GM11168 (cell line): ENCODE measurements at regions not wholly inside any gene's neighbourhood (a gene's known extent, or its start where the extent isn't known, plus 50 kb on each side); places are given as distances from the start of the nearest gene placed in this dataset.
"Not testable (repeated sequence)": the region's sequence is repeated elsewhere in the genome, so short reads cannot be mapped to it uniquely, and the experiment has no call there.

Source experiments
- in situ Hi-C: fragments of 300-500 bp; cut with MboI; formaldehyde crosslinking; loops from one replicate; pipeline ENCODE4 v1.12.0; 2022; ENCODE audit warnings: low sequenced_read_pairs; ENCODE audit not compliant: unreplicated experiment

GRCh38 chr6:85797993-85798392 lies 155.3 kb upstream of the SYNCRIP start:
- in situ Hi-C loops = no loop called here

DNA sequence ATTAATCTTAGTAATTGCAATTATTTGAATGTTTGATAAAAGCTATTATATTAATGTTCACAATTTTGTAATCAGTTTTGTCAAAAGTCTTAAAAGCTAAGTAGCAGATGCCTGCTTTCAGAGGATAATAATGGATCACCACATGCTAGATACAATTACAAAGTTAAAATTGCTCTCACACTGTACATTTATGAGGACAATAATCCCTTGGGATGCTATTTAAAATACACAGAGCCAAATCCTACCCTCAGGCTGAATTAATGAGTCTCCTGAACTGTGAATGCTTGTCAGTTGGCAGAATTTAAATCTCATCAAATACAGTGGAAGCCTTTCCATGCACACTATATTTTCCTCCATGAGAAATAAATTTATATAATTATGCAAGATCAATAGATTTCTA lies 153.3 kb upstream of the SYNCRIP start:
- in situ Hi-C loops = no loop called here

- in situ Hi-C loops = no loop called here
These were observed 149.6 kb upstream of the SYNCRIP start for GRCh38 chr6:85792254-85792653.

DNA sequence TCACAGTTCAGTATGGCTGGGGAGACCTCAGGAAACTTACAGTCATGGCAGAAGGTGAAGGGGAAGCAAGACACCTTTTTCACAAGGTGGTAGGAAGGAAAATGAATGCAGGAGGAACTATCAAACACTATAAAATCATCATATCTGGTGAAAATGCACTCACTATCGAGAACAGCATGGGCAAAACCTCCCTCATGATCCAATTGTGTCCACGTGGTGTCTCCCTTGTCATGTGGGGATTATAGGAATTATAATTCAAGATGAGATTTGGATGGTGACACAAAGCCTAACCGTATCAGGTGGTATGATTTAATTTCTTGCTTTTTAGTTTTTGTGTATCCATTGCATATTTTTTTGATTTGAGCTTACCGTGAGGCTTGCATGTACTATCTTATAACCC lies 133.2 kb upstream of the SYNCRIP start:
- in situ Hi-C loops = no loop called here

DNA sequence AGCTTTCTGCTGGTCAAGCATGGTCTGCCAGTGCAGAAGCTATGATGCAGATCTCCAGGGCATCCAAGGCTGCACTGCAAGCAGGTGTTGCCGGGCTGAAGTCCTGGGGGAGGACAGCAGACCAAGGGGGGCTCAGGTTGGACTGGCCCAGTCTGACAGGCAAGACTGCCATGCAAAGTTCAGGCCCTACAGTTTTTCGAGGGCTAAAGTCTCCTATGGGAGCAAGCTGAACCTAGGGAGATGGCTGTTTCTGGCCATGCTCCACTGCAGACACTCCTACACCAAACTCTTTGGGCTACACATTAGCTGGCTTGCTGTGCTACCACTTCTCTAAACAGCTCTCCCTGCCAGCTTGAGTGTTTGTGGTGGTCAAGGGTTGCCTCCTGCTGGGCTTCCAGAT lies 130.0 kb upstream of the SYNCRIP start:
- in situ Hi-C loops = no loop called here

DNA sequence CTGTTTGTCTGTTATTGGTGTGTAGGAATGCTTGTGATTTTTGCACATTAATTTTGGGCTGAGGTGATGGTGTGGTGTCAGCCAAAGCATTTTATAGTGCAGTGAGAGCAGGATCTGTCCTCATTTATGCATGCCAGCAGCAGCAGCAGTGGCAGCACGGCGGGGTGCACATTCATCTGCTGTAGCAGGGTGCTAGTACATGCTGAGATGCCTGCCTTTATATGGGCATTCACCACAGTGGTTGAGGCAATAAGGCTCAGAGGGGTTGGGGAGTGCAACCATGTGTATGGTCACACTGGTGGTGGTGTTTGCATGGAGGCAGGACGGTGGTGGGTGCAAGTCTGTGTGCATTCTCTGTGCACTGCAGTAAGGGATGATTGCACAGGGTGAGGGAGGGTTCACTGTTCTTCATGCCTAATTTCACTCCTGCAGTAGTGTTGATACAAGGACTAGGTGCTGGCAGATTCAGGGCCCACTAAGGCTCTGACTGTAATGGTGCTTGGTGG lies 129.3 kb upstream of the SYNCRIP start:
- in situ Hi-C loops = no loop called here

- in situ Hi-C loops = no loop called here
These were observed 128.8 kb upstream of the SYNCRIP start for GRCh38 chr6:85771455-85771854.

DNA sequence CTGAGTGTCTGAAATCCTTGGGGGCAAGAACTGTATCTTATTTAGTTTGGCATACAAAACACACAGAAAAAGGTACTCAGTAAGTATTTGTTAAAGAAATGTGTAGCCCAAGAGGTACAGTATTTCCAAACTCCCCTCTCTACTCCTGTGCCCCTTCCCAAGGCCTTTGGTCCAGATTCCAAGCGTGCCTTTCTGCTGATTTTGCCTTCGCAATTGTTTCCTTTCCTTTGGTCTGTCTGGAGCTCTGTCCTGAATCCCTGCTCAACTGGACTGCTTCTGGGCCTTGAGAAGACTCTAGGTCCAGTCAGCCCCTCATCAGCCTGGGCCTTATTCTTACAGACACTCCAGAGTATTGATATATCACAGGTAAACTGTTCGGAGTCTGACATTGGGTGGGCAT lies 122.2 kb upstream of the SYNCRIP start:
- in situ Hi-C loops = no loop called here

DNA sequence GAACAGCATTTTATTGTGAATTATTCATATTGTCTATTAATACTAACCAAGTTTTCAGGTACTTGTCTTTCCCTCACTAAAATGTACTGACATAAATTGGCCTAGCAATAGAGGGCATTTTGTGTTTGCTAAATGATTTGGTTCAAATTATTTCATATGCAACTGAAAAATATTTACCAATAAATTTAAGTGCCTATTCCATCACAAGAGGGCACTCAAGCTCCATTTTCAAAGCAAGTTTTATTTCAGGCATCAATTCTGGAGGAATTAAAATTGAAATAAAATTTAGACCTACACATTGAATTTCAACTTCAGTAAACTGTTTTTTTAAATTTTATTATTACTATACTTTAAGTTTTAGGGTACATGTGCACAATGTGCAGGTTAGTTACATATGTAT lies 114.3 kb upstream of the SYNCRIP start:
- in situ Hi-C loops = no loop called here

- in situ Hi-C loops = no loop called here
These were observed 112.2 kb upstream of the SYNCRIP start for GRCh38 chr6:85754894-85755293.

DNA sequence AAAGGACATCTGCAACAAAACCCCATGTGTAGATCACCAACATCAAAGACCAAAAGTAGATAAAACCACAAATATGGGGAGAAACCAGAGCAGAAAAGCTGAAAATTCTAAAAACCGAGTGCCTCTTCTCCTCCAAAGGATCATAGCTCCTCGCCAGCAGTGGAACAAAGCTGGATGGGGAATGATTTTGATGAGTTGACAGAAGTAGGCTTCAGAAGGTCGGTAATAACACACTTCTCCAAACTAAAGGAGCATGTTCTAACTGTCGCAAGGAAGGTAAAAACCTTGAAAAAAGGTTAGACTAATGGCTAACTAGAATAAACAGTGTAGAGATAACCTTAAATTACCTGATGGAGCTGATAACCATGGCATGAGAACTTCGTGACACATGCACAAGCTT lies 109.9 kb upstream of the SYNCRIP start:
- in situ Hi-C loops = no loop called here

- in situ Hi-C loops = no loop called here
These were observed 108.8 kb upstream of the SYNCRIP start for GRCh38 chr6:85751374-85752055.

GRCh38 chr6:85750146-85750545 lies 107.5 kb upstream of the SYNCRIP start:
- in situ Hi-C loops = not testable (repeated sequence)

DNA sequence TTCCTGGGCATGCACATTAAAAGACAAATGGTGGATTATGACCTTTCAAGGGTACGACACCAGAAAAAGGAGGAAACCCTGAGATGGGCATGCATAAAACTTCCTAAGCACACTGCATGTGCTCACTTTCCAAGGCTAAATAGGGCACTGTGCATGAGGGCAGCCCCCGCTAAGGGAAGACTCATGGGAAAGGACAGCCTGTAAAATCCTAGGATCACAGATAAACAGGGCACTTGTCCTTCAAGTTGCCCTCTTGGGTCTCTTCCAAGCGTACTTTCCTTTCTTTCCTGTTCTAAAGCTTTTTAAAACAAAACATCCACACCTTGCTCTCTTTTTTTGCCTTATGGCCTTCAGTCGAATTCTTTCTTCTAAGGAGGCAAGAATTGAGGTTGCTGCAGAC lies 106.5 kb upstream of the SYNCRIP start:
- in situ Hi-C loops = no loop called here

DNA sequence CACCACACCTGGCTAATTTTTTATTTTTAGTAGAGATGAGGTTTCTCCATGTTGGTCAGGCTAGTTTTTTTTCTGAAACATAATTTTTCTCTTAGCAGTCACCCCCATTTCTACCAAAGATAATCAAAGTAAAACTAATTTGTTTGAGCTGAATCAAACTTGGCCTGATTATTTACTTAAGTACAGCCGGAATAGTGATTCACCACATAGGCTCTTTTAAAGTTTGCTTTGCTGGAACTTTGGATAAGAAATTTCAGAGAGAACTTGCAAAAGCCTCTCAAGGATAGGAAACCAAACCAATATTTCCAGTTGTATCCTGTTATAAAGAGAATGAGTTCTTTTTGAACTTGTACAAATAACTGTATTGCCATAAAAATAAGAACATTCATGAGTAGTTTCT lies 105.0 kb upstream of the SYNCRIP start:
- in situ Hi-C loops = no loop called here

DNA sequence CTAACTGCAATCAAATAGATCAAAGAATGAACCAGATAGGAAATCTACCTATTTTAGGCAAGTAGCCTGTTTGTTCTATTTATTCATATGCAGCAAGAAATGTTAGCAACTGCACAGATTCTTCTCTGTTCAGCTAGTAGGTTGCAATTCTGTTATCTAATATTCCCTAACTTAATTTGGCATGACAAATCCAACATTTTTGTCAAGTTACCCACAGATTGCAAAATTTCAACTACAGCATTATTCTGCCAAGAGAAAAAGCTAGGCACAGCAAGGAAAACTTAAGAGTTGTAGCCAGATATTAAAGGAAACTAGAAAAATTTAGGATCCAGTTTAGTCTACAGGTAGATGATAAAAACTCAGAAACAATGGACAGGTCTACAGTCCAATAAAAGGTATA lies 104.4 kb upstream of the SYNCRIP start:
- in situ Hi-C loops = no loop called here

GRCh38 chr6:85744433-85744970 lies 101.8 kb upstream of the SYNCRIP start:
- in situ Hi-C loops = no loop called here

DNA sequence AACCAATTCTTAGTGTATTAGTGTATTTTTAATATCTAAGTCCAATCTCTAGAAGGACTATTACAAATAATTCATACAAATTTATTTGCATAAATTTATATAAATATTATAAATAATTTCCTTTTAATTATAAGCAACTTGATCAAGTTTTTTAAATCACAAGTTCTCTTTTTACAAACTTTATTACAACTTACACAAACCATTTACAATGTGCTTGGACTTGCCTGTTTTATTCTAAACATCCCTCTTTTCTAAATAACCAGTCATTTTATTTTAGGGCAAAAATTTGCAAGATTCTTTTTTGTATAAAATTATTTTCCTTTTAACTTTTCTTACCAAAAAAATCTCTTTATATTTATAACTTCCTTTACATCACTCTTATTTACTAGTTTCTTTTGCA lies 83.5 kb upstream of the SYNCRIP start:
- in situ Hi-C loops = no loop called here

DNA sequence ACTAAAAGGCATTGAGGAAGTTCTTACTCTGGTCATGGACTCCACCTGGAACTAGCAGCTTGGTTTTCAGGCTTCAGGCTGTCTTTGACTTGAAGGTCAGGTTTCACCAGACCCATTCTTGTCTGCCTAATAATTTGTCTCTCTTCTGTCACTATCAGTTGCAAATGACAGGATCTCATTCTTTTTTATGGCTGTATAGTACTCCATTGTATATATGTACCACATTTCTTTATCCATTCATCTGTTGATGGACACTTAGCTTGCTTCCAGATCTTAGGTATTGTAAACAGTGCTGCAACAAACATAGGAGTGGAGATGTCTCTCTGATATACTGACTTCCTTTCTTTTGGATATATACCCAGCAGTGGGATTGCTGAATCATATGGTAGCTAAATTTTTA lies 73.1 kb upstream of the SYNCRIP start:
- in situ Hi-C loops = no loop called here

- in situ Hi-C loops = no loop called here
These were observed 72.3 kb upstream of the SYNCRIP start for GRCh38 chr6:85714893-85715530.

GRCh38 chr6:85712346-85712745 lies 69.7 kb upstream of the SYNCRIP start:
- in situ Hi-C loops = no loop called here
